Uterus (tissue), 2 donors: ENCODE measurements at regions not wholly inside any gene's neighbourhood (a gene's known extent, or its start where the extent isn't known, plus 50 kb on each side); places are given as distances from the start of the nearest gene placed in this dataset.

Source experiments
- CTCF ChIP-seq, 4 experiments: fragments of 200-600 bp in 2 of 4; fragments of 450-650 bp in 2 of 4; sonication (generic) in 2 of 4; IDR thresholded peaks; one replicate each; pipeline ENCODE4 v1.5.1; 2016 to 2019; ENCODE audit warnings: antibody characterized with exemption in 4 of 4, mild to moderate bottlenecking in 2 of 4, moderate library complexity in 1 of 4
- POLR2A ChIP-seq, 2 donors: fragments of 450-650 bp; IDR thresholded peaks; one replicate each; pipeline ENCODE4 v1.6.1; 2016; ENCODE audit warnings: antibody characterized with exemption in 2 of 2, mild to moderate bottlenecking in 1 of 2, moderate library complexity in 1 of 2

GRCh38 chr14:83251402-83251801 lies 1717.7 kb upstream of the SEL1L start:
- TF ChIP-seq CTCF (IDR thresholded peaks at IDR 0.05) (no peak), POLR2A (IDR thresholded peaks at IDR 0.05) (no peak)
